ENCODE measurements at regions not wholly inside any gene's neighbourhood (a gene's known extent, or its start where the extent isn't known, plus 50 kb on each side); places are given as distances from the start of the nearest gene placed in this dataset.
"Not testable (repeated sequence)": the region's sequence is repeated elsewhere in the genome, so short reads cannot be mapped to it uniquely, and the experiment has no call there.

- DNase-seq (ENCODE audit: low read depth, low spot score) = no peak
Measured at GRCh38 chr18:41899535-41899934, 55.5 kb upstream of the PIK3C3 start.

- no peak for DNase-seq (ENCODE audit: low read depth, low spot score)
Measured at GRCh38 chr18:41893432-41893831, 61.6 kb upstream of the PIK3C3 start.

GRCh38 chr18:41887100-41887499 lies 67.9 kb upstream of the PIK3C3 start:
- no peak for DNase-seq (ENCODE audit: low read depth, low spot score)

- no peak for DNase-seq (ENCODE audit: low read depth, low spot score)
Measured at GRCh38 chr18:41886126-41886807, 68.8 kb upstream of the PIK3C3 start.

- no peak for DNase-seq (ENCODE audit: low read depth, low spot score)
Measured at GRCh38 chr18:41881285-41881684, 73.7 kb upstream of the PIK3C3 start.

- no peak for DNase-seq (ENCODE audit: low read depth, low spot score)
Measured at GRCh38 chr18:41879256-41879655, 75.8 kb upstream of the PIK3C3 start.

GRCh38 chr18:41875094-41875780 lies 79.8 kb upstream of the PIK3C3 start:
- DNase-seq (ENCODE audit: low read depth, low spot score) = no peak

GRCh38 chr18:41873730-41874129 lies 81.3 kb upstream of the PIK3C3 start:
- no peak for DNase-seq (ENCODE audit: low read depth, low spot score)

- DNase-seq (ENCODE audit: low read depth, low spot score) = no peak
Measured at GRCh38 chr18:41872206-41872605, 82.8 kb upstream of the PIK3C3 start.

GRCh38 chr18:41871229-41872000 lies 83.6 kb upstream of the PIK3C3 start:
- no peak for DNase-seq (ENCODE audit: low read depth, low spot score)

- no peak for DNase-seq (ENCODE audit: low read depth, low spot score)
Measured at GRCh38 chr18:41870817-41871216, 84.2 kb upstream of the PIK3C3 start.

GRCh38 chr18:41870191-41870590 lies 84.8 kb upstream of the PIK3C3 start:
- no peak for DNase-seq (ENCODE audit: low read depth, low spot score)

GRCh38 chr18:41865796-41866195 lies 89.2 kb upstream of the PIK3C3 start:
- not testable (repeated sequence) for DNase-seq (ENCODE audit: low read depth, low spot score)

- no peak for DNase-seq (ENCODE audit: low read depth, low spot score)
Measured at GRCh38 chr18:41864216-41864615, 90.8 kb upstream of the PIK3C3 start.

GRCh38 chr18:41862921-41863320 lies 92.1 kb upstream of the PIK3C3 start:
- DNase-seq (ENCODE audit: low read depth, low spot score) = no peak

GRCh38 chr18:41860987-41861386 lies 94.0 kb upstream of the PIK3C3 start:
- no peak for DNase-seq (ENCODE audit: low read depth, low spot score)

- no peak for DNase-seq (ENCODE audit: low read depth, low spot score)
Measured at GRCh38 chr18:41858761-41859555, 96.1 kb upstream of the PIK3C3 start.

- no peak for DNase-seq (ENCODE audit: low read depth, low spot score)
Measured at GRCh38 chr18:41853280-41853679, 101.8 kb upstream of the PIK3C3 start.

- DNase-seq (ENCODE audit: low read depth, low spot score) = no peak
Measured at GRCh38 chr18:41850781-41851180, 104.3 kb upstream of the PIK3C3 start.

GRCh38 chr18:41849632-41850031 lies 105.4 kb upstream of the PIK3C3 start:
- DNase-seq (ENCODE audit: low read depth, low spot score) = no peak

GRCh38 chr18:41845563-41845962 lies 109.5 kb upstream of the PIK3C3 start:
- no peak for DNase-seq (ENCODE audit: low read depth, low spot score)

- no peak for DNase-seq (ENCODE audit: low read depth, low spot score)
Measured at GRCh38 chr18:41842886-41843285, 112.1 kb upstream of the PIK3C3 start.

Data from iPS DF 19.7 (cell line).